HepG2 (cell line): ENCODE measurements at regions not wholly inside any gene's neighbourhood (a gene's known extent, or its start where the extent isn't known, plus 50 kb on each side); places are given as distances from the start of the nearest gene placed in this dataset.

Source experiments
- CBX2 ChIP-seq, 2 experiments: fragments of 200-600 bp in 1 of 2; sonication (generic); formaldehyde crosslinking in 1 of 2; IDR thresholded peaks; 2 replicates each; pipeline versions ENCODE4 v1.7.0 to v1.8.1; 2018 to 2022; ENCODE audit warnings: low read depth in 2 of 2, low read length in 1 of 2, mild to moderate bottlenecking in 1 of 2, missing genetic modification reagents in 1 of 2
- CEBPB ChIP-seq: IDR thresholded peaks from 2 replicates; pipeline ENCODE4 v1.6.1; 2011; ENCODE audit warnings: low read depth, low read length, improper control_type of control experiment, borderline replicate concordance
- JUND ChIP-seq: sonication (generic); formaldehyde crosslinking; IDR thresholded peaks from 2 replicates; pipeline ENCODE4 v1.8.0; 2022; ENCODE audit warnings: mild to moderate bottlenecking, missing genetic modification reagents
- MEIS2 ChIP-seq: sonication (generic); formaldehyde crosslinking; IDR thresholded peaks from 2 replicates; pipeline ENCODE4 v1.9.0; 2021; ENCODE audit warnings: mild to moderate bottlenecking, missing genetic modification reagents
- POLR2AphosphoS2 ChIP-seq: IDR thresholded peaks from 2 replicates; pipeline ENCODE4 v1.6.1; 2011; ENCODE audit warnings: low read depth, low read length, improper control_type of control experiment
- ZBTB40 ChIP-seq, 2 experiments: fragments of 450-650 bp in 1 of 2; sonication (generic) in 1 of 2; formaldehyde crosslinking in 1 of 2; IDR thresholded peaks; 2 replicates each; pipeline versions ENCODE4 v1.6.1 to v1.8.0; 2016 to 2022; ENCODE audit warnings: antibody characterized with exemption in 1 of 2, mild to moderate bottlenecking in 1 of 2, missing genetic modification reagents in 1 of 2
- ZFAT ChIP-seq: sonication (generic); formaldehyde crosslinking; conservative IDR thresholded peaks from 2 replicates; pipeline ENCODE4 v1.8.1; 2023; ENCODE audit warnings: missing genetic modification reagents, inconsistent platforms
- ZNF430 ChIP-seq: sonication (generic); formaldehyde crosslinking; IDR thresholded peaks from 2 replicates; pipeline ENCODE4 v1.9.0; 2021; ENCODE audit warnings: mild to moderate bottlenecking, missing genetic modification reagents
- ZNF564 ChIP-seq: sonication (generic); formaldehyde crosslinking; IDR thresholded peaks from 2 replicates; pipeline ENCODE4 v1.8.1; 2023; ENCODE audit warnings: mild to moderate bottlenecking, missing genetic modification reagents
- TF ChIP-seq, protein P1 (sequence below): sonication (generic); formaldehyde crosslinking; IDR thresholded peaks from 2 replicates; pipeline ENCODE4 v1.5.0; 2020; ENCODE audit warnings: mild to moderate bottlenecking, low read depth, missing genetic modification reagents, borderline replicate concordance
- TF ChIP-seq, protein P2 (sequence below): IDR thresholded peaks from 2 replicates; pipeline ENCODE4 v1.6.1; 2016; ENCODE audit warnings: control low read depth

- no peak for TF ChIP-seq ZBTB40 (IDR thresholded peaks at IDR 0.05)
- TF ChIP-seq ZBTB40 (CRISPR knock-in tag; IDR thresholded peaks at IDR 0.05): no peak
- TF ChIP-seq, protein P1, sequence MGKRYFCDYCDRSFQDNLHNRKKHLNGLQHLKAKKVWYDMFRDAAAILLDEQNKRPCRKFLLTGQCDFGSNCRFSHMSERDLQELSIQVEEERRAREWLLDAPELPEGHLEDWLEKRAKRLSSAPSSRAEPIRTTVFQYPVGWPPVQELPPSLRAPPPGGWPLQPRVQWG (CRISPR knock-in tag): no peak
- no peak for TF ChIP-seq ZNF430 (CRISPR knock-in tag)
- TF ChIP-seq POLR2AphosphoS2: no peak
- no peak for TF ChIP-seq CEBPB
- TF ChIP-seq ZFAT (CRISPR knock-in tag): no peak
- TF ChIP-seq, protein P2, sequence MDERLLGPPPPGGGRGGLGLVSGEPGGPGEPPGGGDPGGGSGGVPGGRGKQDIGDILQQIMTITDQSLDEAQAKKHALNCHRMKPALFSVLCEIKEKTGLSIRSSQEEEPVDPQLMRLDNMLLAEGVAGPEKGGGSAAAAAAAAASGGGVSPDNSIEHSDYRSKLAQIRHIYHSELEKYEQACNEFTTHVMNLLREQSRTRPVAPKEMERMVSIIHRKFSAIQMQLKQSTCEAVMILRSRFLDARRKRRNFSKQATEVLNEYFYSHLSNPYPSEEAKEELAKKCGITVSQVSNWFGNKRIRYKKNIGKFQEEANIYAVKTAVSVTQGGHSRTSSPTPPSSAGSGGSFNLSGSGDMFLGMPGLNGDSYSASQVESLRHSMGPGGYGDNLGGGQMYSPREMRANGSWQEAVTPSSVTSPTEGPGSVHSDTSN (CRISPR knock-in tag): no peak
- no peak for TF ChIP-seq MEIS2 (CRISPR knock-in tag)
- TF ChIP-seq ZNF564: no peak
- TF ChIP-seq JUND (CRISPR knock-in tag): no peak
- no peak for TF ChIP-seq CBX2 (IDR thresholded peaks at IDR 0.05; ENCODE audit: low read depth, low read length)
- no peak for TF ChIP-seq CBX2 (CRISPR knock-in tag; IDR thresholded peaks at IDR 0.05; ENCODE audit: low read depth)
These were observed 370.7 kb downstream of the COG6 start (continued) for GRCh38 chr13:40026174-40026585.
